ENCODE measurements at regions not wholly inside any gene's neighbourhood (a gene's known extent, or its start where the extent isn't known, plus 50 kb on each side); places are given as distances from the start of the nearest gene placed in this dataset.

GRCh38 chr19:29387586-29387985 is 138.2 kb upstream of the VSTM2B start:
- Histone ChIP-seq H3K4me1 (no peaks in the 10 kb centered on the region), H3K36me3 (no peaks in the 10 kb centered on the region), H3K27ac (no peak overlapping the region), H3K4me3 (no peak overlapping the region), H3K9me3 (no peaks in the 10 kb centered on the region), H3K27me3 (no peaks in the 10 kb centered on the region)
- intact Hi-C loops (cut with DNase I), result no loop called here
- ATAC-seq (no peak), DNase-seq (no peak)
- TF ChIP-seq CTCF (IDR thresholded peaks at IDR 0.05), result no peak

- H3K27ac ChIP-seq, result no peak overlapping the region
- no peak overlapping the region for H3K4me3 ChIP-seq
- no peaks in the 10 kb centered on the region for H3K27me3 ChIP-seq
- H3K36me3 ChIP-seq, result no peaks in the 10 kb centered on the region
- H3K9me3 ChIP-seq, result no peaks in the 10 kb centered on the region
- ATAC-seq (no peak), DNase-seq (no peak)
- no peak for TF ChIP-seq CTCF (IDR thresholded peaks at IDR 0.05)
- no peaks in the 10 kb centered on the region for H3K4me1 ChIP-seq
- intact Hi-C loops (cut with DNase I), result no loop called here
Observed at GRCh38 chr19:29389495-29389894, 136.3 kb upstream of the VSTM2B start.

- Histone ChIP-seq H3K27me3 (no peaks in the 10 kb centered on the region), H3K36me3 (no peaks in the 10 kb centered on the region), H3K27ac (no peak overlapping the region), H3K4me1 (no peaks in the 10 kb centered on the region), H3K4me3 (no peak overlapping the region), H3K9me3 (no peaks in the 10 kb centered on the region)
- ATAC-seq (no peak), DNase-seq (no peak)
- TF ChIP-seq CTCF (IDR thresholded peaks at IDR 0.05), result no peak
- intact Hi-C loops (cut with DNase I), result no loop called here
Observed at GRCh38 chr19:29390742-29391141, 135.1 kb upstream of the VSTM2B start.

- H3K27ac ChIP-seq, result no peak overlapping the region
- DNase-seq (no peak), ATAC-seq (no peak)
- no peak overlapping the region for H3K4me3 ChIP-seq
- no peak for TF ChIP-seq CTCF (IDR thresholded peaks at IDR 0.05)
- H3K4me1 ChIP-seq, result no peaks in the 10 kb centered on the region
- H3K9me3 ChIP-seq, result no peaks in the 10 kb centered on the region
- intact Hi-C loops (cut with DNase I), result no loop called here
- no peaks in the 10 kb centered on the region for H3K27me3 ChIP-seq
- no peaks in the 10 kb centered on the region for H3K36me3 ChIP-seq
Observed at GRCh38 chr19:29393915-29394460, 131.8 kb upstream of the VSTM2B start.

- Histone ChIP-seq H3K4me1 (no peaks in the 10 kb centered on the region), H3K36me3 (no peaks in the 10 kb centered on the region), H3K4me3 (no peak overlapping the region), H3K9me3 (no peaks in the 10 kb centered on the region), H3K27ac (no peak overlapping the region), H3K27me3 (no peaks in the 10 kb centered on the region)
- no peak for TF ChIP-seq CTCF (IDR thresholded peaks at IDR 0.05)
- no peak for ATAC-seq
- intact Hi-C loops (cut with DNase I), result no loop called here
- DNase-seq, result no peak
Observed at GRCh38 chr19:29395111-29395733, 130.6 kb upstream of the VSTM2B start.
